ENCODE measurements at regions not wholly inside any gene's neighbourhood (a gene's known extent, or its start where the extent isn't known, plus 50 kb on each side); places are given as distances from the start of the nearest gene placed in this dataset.
A peak's percentile ranks its signal among the peaks of the same experiment; 100 is the strongest.

GRCh38 chr11:13896981-13897353, 65.6 kb upstream of the SPON1 start:
- Histone ChIP-seq H4K8ac (ENCODE audit: low read depth, low read length) (no peak overlapping the region), H2BK120ac (ENCODE audit: insufficient read depth, low read length, poor library complexity) (no peak overlapping the region), H4K12ac (ENCODE audit: low read depth, low read length) (no peak overlapping the region), H3K4ac (ENCODE audit: low read depth, low read length) (no peak overlapping the region), H2BK12ac (ENCODE audit: low read length) (no peak overlapping the region), H3K27ac (ENCODE audit: low read depth, low read length) (no peak overlapping the region), H3K36me3 (ENCODE audit: control insufficient read depth in 1 of 2, insufficient read depth in 2 of 2, low read length in 2 of 2) (no peaks in the 10 kb centered on the region), H2AK5ac (ENCODE audit: low read length) (no peak overlapping the region), H3K79me2 (ENCODE audit: control insufficient read depth, insufficient read depth, low read length, poor library complexity) (no peaks in the 10 kb centered on the region), H3K18ac (ENCODE audit: low read length) (no peak overlapping the region), H3K23ac (ENCODE audit: low read length) (no peak overlapping the region), H3K79me1 (ENCODE audit: low read length) (no peaks in the 10 kb centered on the region), H4K91ac (ENCODE audit: low read depth, low read length) (no peak overlapping the region), H3K4me1 (ENCODE audit: control insufficient read depth in 1 of 2, insufficient read depth in 2 of 2, low read length in 2 of 2) (no peaks in the 10 kb centered on the region), H3K4me2 (ENCODE audit: low read length) (no peak overlapping the region), H3K9ac (ENCODE audit: low read length) (no peak overlapping the region), H2AFZ (ENCODE audit: insufficient read depth, low read length, poor library complexity) (no peak overlapping the region), H3K4me3 (ENCODE audit: low read depth, low read length) (no peak overlapping the region), H3K27me3 (ENCODE audit: insufficient read depth, low read length) (no peaks in the 10 kb centered on the region), H2BK5ac (ENCODE audit: low read depth, low read length, poor library complexity) (no peak overlapping the region), H3K9me3 (ENCODE audit: insufficient read depth, low read depth, low read length) (no peaks in the 10 kb centered on the region), H3K14ac (ENCODE audit: low read length) (no peak overlapping the region)
- WGBS (ENCODE audit: extremely low coverage, insufficient coverage, insufficient read length) = no CpG with 5 or more reads among the region's 7 CpGs
- no peak for DNase-seq

GRCh38 chr11:13897646-13898276, 64.8 kb upstream of the SPON1 start:
- H2BK120ac ChIP-seq (ENCODE audit: insufficient read depth, low read length, poor library complexity) = no peak overlapping the region
- no peak overlapping the region for H3K4me2 ChIP-seq (ENCODE audit: low read length)
- no peak overlapping the region for H3K27ac ChIP-seq (ENCODE audit: low read depth, low read length)
- no peak overlapping the region for H3K9ac ChIP-seq (ENCODE audit: low read length)
- H2BK5ac ChIP-seq (ENCODE audit: low read depth, low read length, poor library complexity) = no peak overlapping the region
- H3K79me1 ChIP-seq (ENCODE audit: low read length) = no peaks in the 10 kb centered on the region
- H3K9me3 ChIP-seq (ENCODE audit: insufficient read depth, low read depth, low read length) = no peaks in the 10 kb centered on the region
- H3K36me3 ChIP-seq (ENCODE audit: control insufficient read depth in 1 of 2, insufficient read depth in 2 of 2, low read length in 2 of 2) = no peaks in the 10 kb centered on the region
- H4K8ac ChIP-seq (ENCODE audit: low read depth, low read length) = no peak overlapping the region
- no peak overlapping the region for H2BK12ac ChIP-seq (ENCODE audit: low read length)
- H4K91ac ChIP-seq (ENCODE audit: low read depth, low read length) = no peak overlapping the region
- no peak overlapping the region for H3K23ac ChIP-seq (ENCODE audit: low read length)
- H3K4me3 ChIP-seq (ENCODE audit: low read depth, low read length) = no peak overlapping the region
- no peak overlapping the region for H4K12ac ChIP-seq (ENCODE audit: low read depth, low read length)
- DNase-seq = no peak
- H3K14ac ChIP-seq (ENCODE audit: low read length) = no peak overlapping the region
- no peak overlapping the region for H2AK5ac ChIP-seq (ENCODE audit: low read length)
- H3K4me1 ChIP-seq (ENCODE audit: control insufficient read depth in 1 of 2, insufficient read depth in 2 of 2, low read length in 2 of 2) = no peaks in the 10 kb centered on the region
- H3K4ac ChIP-seq (ENCODE audit: low read depth, low read length) = no peak overlapping the region
- no peak overlapping the region for H2AFZ ChIP-seq (ENCODE audit: insufficient read depth, low read length, poor library complexity)
- no peaks in the 10 kb centered on the region for H3K27me3 ChIP-seq (ENCODE audit: insufficient read depth, low read length)
- no peak overlapping the region for H3K18ac ChIP-seq (ENCODE audit: low read length)
- no CpG with 5 or more reads among the region's 6 CpGs for WGBS (ENCODE audit: extremely low coverage, insufficient coverage, insufficient read length)
- no peaks in the 10 kb centered on the region for H3K79me2 ChIP-seq (ENCODE audit: control insufficient read depth, insufficient read depth, low read length, poor library complexity)

- Histone ChIP-seq H3K36me3 (ENCODE audit: control insufficient read depth in 1 of 2, insufficient read depth in 2 of 2, low read length in 2 of 2) (no peaks in the 10 kb centered on the region), H3K9me3 (ENCODE audit: insufficient read depth, low read depth, low read length) (no peaks in the 10 kb centered on the region), H3K4me2 (ENCODE audit: low read length) (no peak overlapping the region), H3K27me3 (ENCODE audit: insufficient read depth, low read length) (no peaks in the 10 kb centered on the region), H3K4me1 (ENCODE audit: control insufficient read depth in 1 of 2, insufficient read depth in 2 of 2, low read length in 2 of 2) (no peaks in the 10 kb centered on the region), H3K9ac (ENCODE audit: low read length) (no peak overlapping the region), H3K4me3 (ENCODE audit: low read depth, low read length) (no peak overlapping the region), H4K12ac (ENCODE audit: low read depth, low read length) (no peak overlapping the region), H3K79me1 (ENCODE audit: low read length) (no peaks in the 10 kb centered on the region), H4K8ac (ENCODE audit: low read depth, low read length) (no peak overlapping the region), H2AFZ (ENCODE audit: insufficient read depth, low read length, poor library complexity) (no peak overlapping the region), H3K4ac (ENCODE audit: low read depth, low read length) (no peak overlapping the region), H3K23ac (ENCODE audit: low read length) (no peak overlapping the region), H3K14ac (ENCODE audit: low read length) (no peak overlapping the region), H3K79me2 (ENCODE audit: control insufficient read depth, insufficient read depth, low read length, poor library complexity) (no peaks in the 10 kb centered on the region), H2BK12ac (ENCODE audit: low read length) (no peak overlapping the region), H4K91ac (ENCODE audit: low read depth, low read length) (no peak overlapping the region), H2BK120ac (ENCODE audit: insufficient read depth, low read length, poor library complexity) (no peak overlapping the region), H2BK5ac (ENCODE audit: low read depth, low read length, poor library complexity) (no peak overlapping the region), H3K27ac (ENCODE audit: low read depth, low read length) (no peak overlapping the region), H3K18ac (ENCODE audit: low read length) (no peak overlapping the region), H2AK5ac (ENCODE audit: low read length) (no peak overlapping the region)
- peak in 1 of 2 donors; percentile 12 for DNase-seq
Observed at GRCh38 chr11:13899603-13900002, 62.9 kb upstream of the SPON1 start.

GRCh38 chr11:13902523-13902922, 60.0 kb upstream of the SPON1 start:
- Histone ChIP-seq H2AK5ac (ENCODE audit: low read length) (no peak overlapping the region), H2BK12ac (ENCODE audit: low read length) (no peak overlapping the region), H4K91ac (ENCODE audit: low read depth, low read length) (no peak overlapping the region), H3K4me3 (ENCODE audit: low read depth, low read length) (no peak overlapping the region), H3K4me1 (ENCODE audit: control insufficient read depth in 1 of 2, insufficient read depth in 2 of 2, low read length in 2 of 2) (no peaks in the 10 kb centered on the region), H3K4me2 (ENCODE audit: low read length) (no peak overlapping the region), H3K18ac (ENCODE audit: low read length) (no peak overlapping the region), H2BK5ac (ENCODE audit: low read depth, low read length, poor library complexity) (no peak overlapping the region), H3K9me3 (ENCODE audit: insufficient read depth, low read depth, low read length) (no peaks in the 10 kb centered on the region), H3K27ac (ENCODE audit: low read depth, low read length) (no peak overlapping the region), H3K9ac (ENCODE audit: low read length) (no peak overlapping the region), H4K8ac (ENCODE audit: low read depth, low read length) (no peak overlapping the region), H2AFZ (ENCODE audit: insufficient read depth, low read length, poor library complexity) (no peak overlapping the region), H3K79me1 (ENCODE audit: low read length) (no peaks in the 10 kb centered on the region), H3K14ac (ENCODE audit: low read length) (no peak overlapping the region), H2BK120ac (ENCODE audit: insufficient read depth, low read length, poor library complexity) (no peak overlapping the region), H4K12ac (ENCODE audit: low read depth, low read length) (no peak overlapping the region), H3K79me2 (ENCODE audit: control insufficient read depth, insufficient read depth, low read length, poor library complexity) (no peaks in the 10 kb centered on the region), H3K36me3 (ENCODE audit: control insufficient read depth in 1 of 2, insufficient read depth in 2 of 2, low read length in 2 of 2) (no peaks in the 10 kb centered on the region), H3K4ac (ENCODE audit: low read depth, low read length) (no peak overlapping the region), H3K23ac (ENCODE audit: low read length) (no peak overlapping the region), H3K27me3 (ENCODE audit: insufficient read depth, low read length) (no peaks in the 10 kb centered on the region)
- no peak for DNase-seq
- WGBS (ENCODE audit: extremely low coverage, insufficient coverage, insufficient read length) = no CpG with 5 or more reads among the region's 5 CpGs
